IMR-90 (cell line): ENCODE measurements at regions not wholly inside any gene's neighbourhood (a gene's known extent, or its start where the extent isn't known, plus 50 kb on each side); places are given as distances from the start of the nearest gene placed in this dataset.

Source experiments
- ATAC-seq: fragments of 200-7000 bp; cut with Tn5 transposase; 2 replicates; pipeline ENCODE4 v1.9.1; 2020; ENCODE audit warnings: low read depth, mild to moderate bottlenecking, moderate library complexity
- BruUV-seq: library from RNA; stranded (reverse); fragments of 400-500 nt; replicated peaks from 2 replicates; lab custom pipeline; 2021; lab: Mats Ljungman, UMichigan
- CTCF ChIA-PET: fragments of 300-600 bp; formaldehyde crosslinking; extraction: SDS; loops from one replicate; lab custom pipeline; 2021; ENCODE audit warnings: antibody characterized with exemption; lab: Yijun Ruan, JAX
- POLR2A ChIA-PET: fragments of 300-600 bp; sonication (Branson Sonifier 250); formaldehyde crosslinking; loops from one replicate; lab custom pipeline; 2022; ENCODE audit warnings: antibody characterized with exemption; ENCODE audit not compliant: unreplicated experiment; lab: Charles Lee
- DNase-seq: peaks from one replicate; pipeline ENCODE4 v3.0.0; 2013
- H2AFZ ChIP-seq: replicated peaks from 2 replicates; pipeline ENCODE3; 2013; ENCODE audit warnings: low read length, mild to moderate bottlenecking; ENCODE audit not compliant: poor library complexity
- H2AK5ac ChIP-seq: 2 replicates; pipeline ENCODE4 v1.6.1; 2013; ENCODE audit warnings: low read depth, low read length, inconsistent platforms
- H2AK9ac ChIP-seq: replicated peaks from 2 replicates; pipeline ENCODE3; 2013; ENCODE audit warnings: mild to moderate bottlenecking, low read depth, low read length, moderate library complexity; ENCODE audit not compliant: poor library complexity
- H2BK120ac ChIP-seq: 2 replicates; pipeline ENCODE4 v1.6.1; 2013; ENCODE audit warnings: low read depth, low read length, inconsistent platforms
- H2BK15ac ChIP-seq: 3 replicates; pipeline ENCODE4 v1.6.1; 2013; ENCODE audit warnings: low read depth, low read length, inconsistent platforms
- H2BK20ac ChIP-seq: 2 replicates; pipeline ENCODE4 v1.6.1; 2013; ENCODE audit warnings: low read depth, mild to moderate bottlenecking, inconsistent platforms, low read length, moderate library complexity
- H2BK5ac ChIP-seq: 2 replicates; pipeline ENCODE4 v1.6.1; 2013; ENCODE audit warnings: mild to moderate bottlenecking, low read depth, low read length, inconsistent platforms; ENCODE audit not compliant: poor library complexity, severe bottlenecking
- H3K14ac ChIP-seq: replicated peaks from 2 replicates; pipeline ENCODE4 v1.6.1; 2013; ENCODE audit warnings: low read depth, low read length, inconsistent platforms
- H3K18ac ChIP-seq: 2 replicates; pipeline ENCODE4 v1.6.1; 2013; ENCODE audit warnings: low read depth, low read length, control low read depth
- H3K23ac ChIP-seq: 2 replicates; pipeline ENCODE4 v1.6.1; 2013; ENCODE audit warnings: low read depth, low read length, inconsistent platforms
- H3K27ac ChIP-seq: 2 replicates; pipeline ENCODE4 v1.5.1; 2013; ENCODE audit warnings: mild to moderate bottlenecking, control low read depth, low read length; ENCODE audit not compliant: insufficient read depth
- H3K27me3 ChIP-seq: 2 replicates; pipeline ENCODE4 v1.6.1; 2013; ENCODE audit warnings: low read length; ENCODE audit not compliant: control insufficient read depth, insufficient read depth
- H3K36me3 ChIP-seq: 2 replicates; pipeline ENCODE4 v1.6.1; 2013; ENCODE audit warnings: low read length, mixed read lengths; ENCODE audit not compliant: control insufficient read depth, insufficient read depth
- H3K4ac ChIP-seq: 2 replicates; pipeline ENCODE4 v1.6.1; 2013; ENCODE audit warnings: low read depth, low read length, inconsistent platforms
- H3K4me1 ChIP-seq: 2 replicates; pipeline ENCODE4 v1.6.1; 2013; ENCODE audit warnings: low read length, mixed read lengths; ENCODE audit not compliant: control insufficient read depth, insufficient read depth
- H3K4me2 ChIP-seq: 2 replicates; pipeline ENCODE4 v1.6.1; 2013; ENCODE audit warnings: low read depth, mild to moderate bottlenecking, control low read depth, low read length, moderate library complexity
- H3K4me3 ChIP-seq: 2 replicates; pipeline ENCODE4 v1.5.1; 2013; ENCODE audit warnings: low read depth, mild to moderate bottlenecking, control low read depth, low read length, moderate library complexity; ENCODE audit not compliant: insufficient read depth
- H3K56ac ChIP-seq: 2 replicates; pipeline ENCODE4 v1.6.1; 2013; ENCODE audit warnings: low read length, inconsistent platforms; ENCODE audit not compliant: insufficient read depth; ENCODE audit errors: extremely low read depth
- H3K79me1 ChIP-seq, 2 experiments: 2 replicates each; pipeline ENCODE4 v1.6.1; 2013; ENCODE audit warnings: low read length in 2 of 2, inconsistent platforms in 1 of 2, low read depth in 1 of 2
- H3K9ac ChIP-seq: 2 replicates; pipeline ENCODE4 v1.6.1; 2013; ENCODE audit warnings: low read depth, low read length, control low read depth
- H3K9me1 ChIP-seq: 2 replicates; pipeline ENCODE4 v1.6.1; 2013; ENCODE audit warnings: low read length, inconsistent platforms; ENCODE audit not compliant: insufficient read depth
- H3K9me3 ChIP-seq: 2 replicates; pipeline ENCODE4 v1.6.1; 2013; ENCODE audit warnings: low read length; ENCODE audit not compliant: control insufficient read depth, insufficient read depth
- H4K20me1 ChIP-seq: 2 replicates; pipeline ENCODE4 v1.6.1; 2013; ENCODE audit warnings: low read length, inconsistent platforms; ENCODE audit not compliant: insufficient read depth
- H4K5ac ChIP-seq: 2 replicates; pipeline ENCODE4 v1.6.1; 2013; ENCODE audit warnings: mild to moderate bottlenecking, low read depth, low read length, control low read depth
- H4K8ac ChIP-seq, 2 experiments: 2 replicates each; pipeline ENCODE4 v1.6.1; 2013; ENCODE audit warnings: low read depth in 2 of 2, low read length in 2 of 2, control low read depth in 1 of 2, inconsistent platforms in 1 of 2
- H4K91ac ChIP-seq: 2 replicates; pipeline ENCODE4 v1.6.1; 2013; ENCODE audit warnings: low read depth, low read length, inconsistent platforms; ENCODE audit not compliant: insufficient read depth
- BHLHE40 ChIP-seq: fragments of 150-350 bp; IDR thresholded peaks from 2 replicates; pipeline ENCODE4 v1.6.1; 2016; ENCODE audit warnings: mild to moderate bottlenecking, low read depth, low read length
- CEBPB ChIP-seq: IDR thresholded peaks from 2 replicates; pipeline ENCODE4 v1.6.1; 2012; ENCODE audit warnings: low read depth, low read length, improper control_type of control experiment
- CHD1 ChIP-seq: IDR thresholded peaks from 2 replicates; pipeline ENCODE4 v1.6.1; 2012; ENCODE audit warnings: low read depth, low read length, improper control_type of control experiment
- FOS ChIP-seq: fragments of 150-350 bp; IDR thresholded peaks from 2 replicates; pipeline ENCODE4 v1.6.1; 2016; ENCODE audit warnings: low read depth, low read length
- MAFK ChIP-seq: IDR thresholded peaks from 2 replicates; pipeline ENCODE4 v1.6.1; 2012; ENCODE audit warnings: low read depth, low read length, improper control_type of control experiment
- MXI1 ChIP-seq: IDR thresholded peaks from 2 replicates; pipeline ENCODE4 v1.6.1; 2012; ENCODE audit warnings: low read depth, mild to moderate bottlenecking, low read length, moderate library complexity, borderline replicate concordance
- NFE2L2 ChIP-seq: fragments of 150-350 bp; IDR thresholded peaks from 2 replicates; pipeline ENCODE4 v1.6.1; 2016; ENCODE audit warnings: low read depth, mild to moderate bottlenecking, low read length
- POLR2A ChIP-seq: IDR thresholded peaks from 2 replicates; pipeline ENCODE4 v1.6.1; 2012; ENCODE audit warnings: mild to moderate bottlenecking, low read depth, low read length
- RCOR1 ChIP-seq: IDR thresholded peaks from 2 replicates; pipeline ENCODE4 v1.6.1; 2012; ENCODE audit warnings: mild to moderate bottlenecking, low read length, improper control_type of control experiment; ENCODE audit not compliant: insufficient replicate concordance
- RFX5 ChIP-seq: IDR thresholded peaks from 2 replicates; pipeline ENCODE4 v1.8.0; 2012; ENCODE audit warnings: low read depth, mild to moderate bottlenecking, low read length, moderate library complexity
- SMC3 ChIP-seq: fragments of 150-350 bp; IDR thresholded peaks from 2 replicates; pipeline ENCODE4 v1.6.1; 2016; ENCODE audit warnings: low read depth, mild to moderate bottlenecking, antibody characterized with exemption, low read length, moderate library complexity
- USF2 ChIP-seq: fragments of 150-350 bp; IDR thresholded peaks from 2 replicates; pipeline ENCODE4 v1.6.1; 2017; ENCODE audit warnings: mild to moderate bottlenecking, antibody characterized with exemption, low read length, low read depth
- WGBS, 2 experiments: methylation state at CpG; one replicate each; pipeline versions ENCODE4 v1.1.5 to v1.1.7; 2013; ENCODE audit warnings: missing lambda C conversion rate in 2 of 2; ENCODE audit not compliant: insufficient read length in 1 of 2; ENCODE audit errors: extremely low coverage in 2 of 2; 5-methylcytosine and 5-hydroxymethylcytosine counted together
- dilution Hi-C: fragments of 300-500 bp; cut with HindIII; formaldehyde crosslinking; loops from one replicate; pipeline ENCODE4 v1.14.3; 2018; ENCODE audit warnings: low sequenced_read_pairs; ENCODE audit not compliant: unreplicated experiment
- in situ Hi-C: fragments of 300-500 bp; cut with MboI; formaldehyde crosslinking; loops from 3 replicates; pipeline ENCODE4 v1.14.3; 2019; ENCODE audit warnings: low sequenced_read_pairs, inconsistent platforms, mixed read lengths
- intact Hi-C: fragments of 100-400 bp; cut with micrococcal nuclease; formaldehyde crosslinking; loops from 2 replicates; pipeline ENCODE4 v1.10.0; 2022
- TF ChIP-seq, protein P1 (sequence below): fragments of 150-350 bp; IDR thresholded peaks from 2 replicates; pipeline ENCODE4 v1.6.1; 2016; ENCODE audit warnings: low read depth, mild to moderate bottlenecking, low read length, moderate library complexity, borderline replicate concordance
- TF ChIP-seq, protein P2 (sequence below): conservative IDR thresholded peaks from 2 replicates; pipeline ENCODE4 v1.5.1; 2012; ENCODE audit warnings: mild to moderate bottlenecking, low read depth, low read length, improper control_type of control experiment

DNA sequence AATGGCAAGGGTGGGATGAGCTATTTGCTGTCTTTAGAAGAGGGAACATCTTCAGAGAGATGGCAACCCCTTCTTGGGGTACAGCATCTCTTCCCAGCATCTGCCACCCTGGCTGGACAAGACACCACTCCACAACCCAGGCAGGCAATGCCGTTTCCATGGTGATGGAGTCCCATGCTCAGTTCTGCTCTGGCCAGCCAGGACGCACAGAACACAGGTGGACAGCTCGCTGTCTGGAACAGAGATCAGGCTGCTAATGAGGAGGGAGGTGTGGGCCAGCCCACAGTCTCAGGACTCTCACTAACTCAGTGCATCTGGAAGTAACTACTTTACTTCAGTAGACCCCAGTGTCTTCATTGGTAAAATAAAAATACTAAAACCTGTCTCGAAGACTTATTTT lies 321.0 kb upstream of the CPEB2 start:
- no peak overlapping the region for H4K8ac ChIP-seq
- H3K18ac ChIP-seq: no peak overlapping the region
- no peak overlapping the region for H3K23ac ChIP-seq
- no peak overlapping the region for H3K14ac ChIP-seq
- dilution Hi-C loops: no loop called here
- CTCF ChIA-PET: no interaction called here
- no peak overlapping the region for H2BK5ac ChIP-seq
- no peak overlapping the region for H3K27ac ChIP-seq
- no peaks in the 10 kb centered on the region for H3K36me3 ChIP-seq
- no peak overlapping the region for H4K91ac ChIP-seq
- H3K27me3 ChIP-seq: no peaks in the 10 kb centered on the region
- H2BK20ac ChIP-seq: no peak overlapping the region
- POLR2A ChIA-PET: no interaction called here
- H3K4ac ChIP-seq: no peak overlapping the region
- no peak overlapping the region for H2AK9ac ChIP-seq
- ATAC-seq (no peak), DNase-seq (no peak)
- H3K4me2 ChIP-seq: no peak overlapping the region
- H2AK5ac ChIP-seq: no peak overlapping the region
- H4K20me1 ChIP-seq: no peaks in the 10 kb centered on the region
- H3K79me1 ChIP-seq: no peaks in the 10 kb centered on the region
- BruUV-seq: no TSS peak
- H2BK120ac ChIP-seq: no peak overlapping the region
- TF ChIP-seq, protein P1, sequence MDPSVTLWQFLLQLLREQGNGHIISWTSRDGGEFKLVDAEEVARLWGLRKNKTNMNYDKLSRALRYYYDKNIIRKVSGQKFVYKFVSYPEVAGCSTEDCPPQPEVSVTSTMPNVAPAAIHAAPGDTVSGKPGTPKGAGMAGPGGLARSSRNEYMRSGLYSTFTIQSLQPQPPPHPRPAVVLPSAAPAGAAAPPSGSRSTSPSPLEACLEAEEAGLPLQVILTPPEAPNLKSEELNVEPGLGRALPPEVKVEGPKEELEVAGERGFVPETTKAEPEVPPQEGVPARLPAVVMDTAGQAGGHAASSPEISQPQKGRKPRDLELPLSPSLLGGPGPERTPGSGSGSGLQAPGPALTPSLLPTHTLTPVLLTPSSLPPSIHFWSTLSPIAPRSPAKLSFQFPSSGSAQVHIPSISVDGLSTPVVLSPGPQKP: no peak
- TF ChIP-seq CEBPB: no peak
- no peak for TF ChIP-seq RFX5
- TF ChIP-seq NFE2L2: no peak
- TF ChIP-seq FOS: no peak
- no peak for TF ChIP-seq POLR2A
- no peak for TF ChIP-seq SMC3
- TF ChIP-seq MXI1: no peak
- no peak for TF ChIP-seq CHD1
- TF ChIP-seq, protein P2, sequence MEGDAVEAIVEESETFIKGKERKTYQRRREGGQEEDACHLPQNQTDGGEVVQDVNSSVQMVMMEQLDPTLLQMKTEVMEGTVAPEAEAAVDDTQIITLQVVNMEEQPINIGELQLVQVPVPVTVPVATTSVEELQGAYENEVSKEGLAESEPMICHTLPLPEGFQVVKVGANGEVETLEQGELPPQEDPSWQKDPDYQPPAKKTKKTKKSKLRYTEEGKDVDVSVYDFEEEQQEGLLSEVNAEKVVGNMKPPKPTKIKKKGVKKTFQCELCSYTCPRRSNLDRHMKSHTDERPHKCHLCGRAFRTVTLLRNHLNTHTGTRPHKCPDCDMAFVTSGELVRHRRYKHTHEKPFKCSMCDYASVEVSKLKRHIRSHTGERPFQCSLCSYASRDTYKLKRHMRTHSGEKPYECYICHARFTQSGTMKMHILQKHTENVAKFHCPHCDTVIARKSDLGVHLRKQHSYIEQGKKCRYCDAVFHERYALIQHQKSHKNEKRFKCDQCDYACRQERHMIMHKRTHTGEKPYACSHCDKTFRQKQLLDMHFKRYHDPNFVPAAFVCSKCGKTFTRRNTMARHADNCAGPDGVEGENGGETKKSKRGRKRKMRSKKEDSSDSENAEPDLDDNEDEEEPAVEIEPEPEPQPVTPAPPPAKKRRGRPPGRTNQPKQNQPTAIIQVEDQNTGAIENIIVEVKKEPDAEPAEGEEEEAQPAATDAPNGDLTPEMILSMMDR: no peak
- TF ChIP-seq MAFK: no peak
- TF ChIP-seq BHLHE40: no peak
- no peak for TF ChIP-seq USF2
- TF ChIP-seq RCOR1: no peak
- no peak overlapping the region for H3K9ac ChIP-seq
- H2AFZ ChIP-seq: no peak overlapping the region
- H2BK15ac ChIP-seq: no peak overlapping the region
- intact Hi-C loops: no loop called here
- no peaks in the 10 kb centered on the region for H3K4me1 ChIP-seq
- H3K9me1 ChIP-seq: no peaks in the 10 kb centered on the region
- in situ Hi-C loops: no loop called here
- no CpG with 5 or more reads among the region's 4 CpGs for WGBS, 2 experiments
- H3K4me3 ChIP-seq: no peak overlapping the region
- H4K5ac ChIP-seq: no peak overlapping the region
- peaks cover 8% of the 10 kb centered on the region for H3K9me3 ChIP-seq
- no peak overlapping the region for H3K56ac ChIP-seq
